H7 (cell line): ENCODE measurements at regions not wholly inside any gene's neighbourhood (a gene's known extent, or its start where the extent isn't known, plus 50 kb on each side); places are given as distances from the start of the nearest gene placed in this dataset.
"Not testable (repeated sequence)": the region's sequence is repeated elsewhere in the genome, so short reads cannot be mapped to it uniquely, and the experiment has no call there.

Experiments
- DNase-seq: peaks from one replicate; pipeline ENCODE4 v3.0.0; 2012
- H3K27me3 ChIP-seq: 2 replicates; pipeline ENCODE4 v1.6.0; 2011; ENCODE audit warnings: mild to moderate bottlenecking, low read length; ENCODE audit not compliant: control insufficient read depth, insufficient read depth
- H3K36me3 ChIP-seq: replicated peaks from 2 replicates; pipeline ENCODE4 v1.5.1; 2011; ENCODE audit warnings: low read length; ENCODE audit not compliant: control insufficient read depth, insufficient read depth
- H3K4me3 ChIP-seq: 2 replicates; pipeline ENCODE4 v1.5.1; 2011; ENCODE audit warnings: low read depth, mild to moderate bottlenecking, control low read depth, low read length, moderate library complexity; ENCODE audit not compliant: insufficient read depth

- not testable (repeated sequence) for H3K27me3 ChIP-seq, H3K4me3 ChIP-seq, DNase-seq, H3K36me3 ChIP-seq
Observed at GRCh38 chr7:56370208-56370872, 254.1 kb upstream of the NUPR2 start.

GRCh38 chr7:56367914-56368313 is 251.7 kb upstream of the NUPR2 start:
- H3K4me3 ChIP-seq, H3K36me3 ChIP-seq, H3K27me3 ChIP-seq, DNase-seq: not testable (repeated sequence)

GRCh38 chr7:56367411-56367810 is 251.2 kb upstream of the NUPR2 start:
- H3K27me3 ChIP-seq, DNase-seq, H3K36me3 ChIP-seq, H3K4me3 ChIP-seq: not testable (repeated sequence)

DNA sequence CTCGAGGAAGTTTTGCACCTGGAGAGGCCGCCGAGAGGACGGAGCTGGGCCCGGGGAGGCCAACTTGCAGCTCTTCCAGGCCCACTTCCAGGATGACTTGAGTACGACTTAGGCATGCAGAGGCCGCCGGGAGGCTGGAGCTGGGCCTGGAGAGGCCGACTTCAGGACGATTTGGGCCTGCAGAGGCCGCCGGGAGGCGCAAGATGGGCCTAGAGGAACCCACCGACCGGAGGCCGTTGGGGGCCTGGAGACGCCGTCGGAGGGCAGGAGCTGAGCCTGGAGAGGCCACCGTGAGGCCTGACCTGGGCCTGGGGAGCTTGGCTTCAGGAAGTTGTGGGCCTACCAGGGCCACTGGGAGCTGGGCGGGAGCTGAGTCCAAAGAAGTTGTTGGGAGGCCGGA is 250.5 kb upstream of the NUPR2 start:
- not testable (repeated sequence) for H3K4me3 ChIP-seq, H3K36me3 ChIP-seq, DNase-seq, H3K27me3 ChIP-seq

DNA sequence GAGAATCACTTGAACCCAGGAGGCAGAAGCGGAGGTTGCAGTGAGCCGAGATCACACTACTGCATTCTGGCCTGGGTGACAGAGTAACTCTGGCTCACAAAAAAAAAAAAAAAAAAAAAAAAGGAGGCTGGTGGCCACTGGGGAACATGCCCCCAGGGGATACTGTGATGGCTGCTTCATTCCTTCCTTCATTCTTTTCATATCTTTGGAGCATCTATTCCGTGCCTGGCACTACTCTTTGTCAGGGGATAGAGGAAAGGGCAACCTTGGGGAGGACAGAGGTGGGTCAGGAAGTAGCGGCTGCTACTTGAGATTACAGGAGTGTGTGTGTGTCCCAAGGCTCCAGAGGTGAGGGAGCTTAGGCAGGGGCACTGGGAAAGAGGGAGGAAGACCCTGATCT is 236.4 kb upstream of the NUPR2 start:
- not testable (repeated sequence) for H3K27me3 ChIP-seq, H3K36me3 ChIP-seq, DNase-seq, H3K4me3 ChIP-seq

DNA sequence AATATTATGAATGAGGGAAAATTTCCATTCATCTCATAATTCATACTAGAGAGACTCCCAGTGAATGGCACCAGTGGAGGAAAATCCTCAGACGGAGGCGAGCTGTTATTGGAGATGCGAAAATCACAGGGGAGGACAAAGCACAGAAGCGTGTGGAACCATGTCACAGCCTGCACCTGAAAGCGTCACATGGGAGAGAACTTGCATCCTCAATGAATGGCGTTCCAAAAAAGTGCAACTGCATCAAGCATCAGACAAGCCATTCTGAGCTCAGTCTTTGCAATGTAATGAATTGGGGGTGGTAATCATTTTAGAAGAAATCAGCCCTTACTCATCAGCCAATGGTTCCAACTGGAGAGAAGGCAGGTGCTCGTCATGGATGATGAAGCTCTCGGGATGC is 235.0 kb upstream of the NUPR2 start:
- not testable (repeated sequence) for DNase-seq, H3K36me3 ChIP-seq, H3K27me3 ChIP-seq, H3K4me3 ChIP-seq

- not testable (repeated sequence) for H3K36me3 ChIP-seq, H3K27me3 ChIP-seq, H3K4me3 ChIP-seq, DNase-seq
Observed at GRCh38 chr7:56348311-56348710, 232.1 kb upstream of the NUPR2 start.

DNA sequence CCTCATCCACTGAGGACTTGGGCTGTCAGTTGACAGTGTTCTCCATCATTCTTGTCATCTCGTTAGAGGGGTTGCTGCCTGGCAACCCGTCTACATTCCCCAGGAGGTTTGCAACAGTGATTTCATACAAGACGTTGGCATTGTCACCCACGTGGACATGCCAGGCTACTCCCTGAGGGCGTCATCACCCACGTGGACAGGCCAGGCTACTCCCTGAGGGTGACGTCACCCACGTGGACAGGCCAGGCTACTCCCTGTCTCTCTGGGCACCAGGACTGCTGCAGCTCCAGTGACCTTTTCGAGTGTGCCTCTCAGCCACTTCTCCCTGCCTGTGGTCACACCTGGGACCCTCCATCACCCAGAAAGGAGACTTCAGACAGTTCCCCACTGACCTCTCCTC is 212.1 kb upstream of the NUPR2 start:
- DNase-seq, H3K36me3 ChIP-seq: not testable (repeated sequence)

DNA sequence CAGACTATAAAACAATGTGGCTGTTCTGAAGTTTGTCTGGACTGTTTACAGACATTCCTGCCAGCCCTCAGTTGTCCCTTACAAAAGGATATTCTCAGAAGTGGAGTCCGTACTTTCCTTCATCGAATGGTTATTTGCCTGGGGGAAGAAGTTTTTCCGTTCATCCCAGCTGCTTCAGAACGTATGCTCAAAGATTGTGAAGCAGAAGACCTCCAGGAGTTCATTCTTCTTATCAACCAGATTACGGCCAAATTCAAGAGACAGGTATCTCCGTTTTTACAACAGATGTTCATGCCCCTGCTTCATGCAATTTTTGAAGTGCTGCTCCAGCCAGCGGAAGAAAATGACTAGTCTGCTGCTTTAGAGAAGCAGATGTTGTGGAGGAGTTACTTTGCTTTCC is 174.3 kb upstream of the NUPR2 start:
- no peak overlapping the region for H3K4me3 ChIP-seq
- no peaks in the 10 kb centered on the region for H3K27me3 ChIP-seq
- DNase-seq: no peak
- H3K36me3 ChIP-seq: no peaks in the 10 kb centered on the region

More for the DNA sequence above, 212.1 kb upstream of the NUPR2 start:
- not testable (repeated sequence) for H3K27me3 ChIP-seq, H3K4me3 ChIP-seq

GRCh38 chr7:56287429-56288138 is 171.4 kb upstream of the NUPR2 start:
- Histone ChIP-seq H3K4me3 (no peak overlapping the region), H3K27me3 (no peaks in the 10 kb centered on the region), H3K36me3 (no peaks in the 10 kb centered on the region)
- DNase-seq: no peak

- Histone ChIP-seq H3K27me3 (no peaks in the 10 kb centered on the region), H3K36me3 (no peaks in the 10 kb centered on the region), H3K4me3 (no peak overlapping the region)
- no peak for DNase-seq
Observed at GRCh38 chr7:56256108-56256507, 139.9 kb upstream of the NUPR2 start.

DNA sequence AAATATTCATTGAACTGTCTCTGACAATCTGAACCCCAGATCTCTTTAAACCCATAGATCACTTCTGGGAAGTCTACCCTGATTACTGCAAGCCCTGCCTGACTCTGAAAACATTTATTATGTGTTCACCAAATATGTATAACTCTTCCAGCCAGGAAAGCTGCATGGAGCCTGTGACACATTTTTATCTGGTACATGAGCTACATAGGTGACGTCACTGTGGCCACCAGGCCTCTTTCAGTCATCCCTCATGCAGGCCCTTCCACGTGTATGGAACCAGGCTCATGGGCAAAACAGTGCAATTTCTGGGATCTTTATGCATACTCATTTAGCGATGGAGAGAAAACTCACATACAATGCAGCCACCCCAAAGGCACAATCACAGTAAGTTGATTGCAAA is 133.9 kb upstream of the NUPR2 start:
- DNase-seq: no peak
- Histone ChIP-seq H3K4me3 (no peak overlapping the region), H3K27me3 (no peaks in the 10 kb centered on the region), H3K36me3 (no peaks in the 10 kb centered on the region)

DNA sequence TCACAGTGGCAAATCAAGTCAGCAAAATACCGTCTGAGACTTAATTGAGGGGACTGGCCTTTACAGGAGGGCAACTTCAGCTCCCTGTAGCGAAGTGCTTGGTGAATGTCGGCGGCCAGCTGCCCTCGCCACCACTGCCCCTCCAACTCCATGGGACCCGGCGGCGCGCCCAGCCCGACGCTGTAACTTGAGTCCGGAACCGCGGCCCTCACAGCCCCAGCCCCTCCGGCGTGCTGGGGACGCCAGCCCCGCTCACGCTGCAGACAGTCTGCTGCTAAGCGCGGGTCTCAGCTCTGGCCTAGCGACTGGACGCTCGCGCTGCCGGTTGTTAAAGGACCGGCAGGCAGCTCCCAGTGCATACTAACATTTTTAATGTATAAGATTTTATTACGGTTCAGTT is 113.4 kb upstream of the NUPR2 start:
- no peaks in the 10 kb centered on the region for H3K36me3 ChIP-seq
- H3K27me3 ChIP-seq: no peaks in the 10 kb centered on the region
- no peak for DNase-seq
- H3K4me3 ChIP-seq: no peak overlapping the region

DNA sequence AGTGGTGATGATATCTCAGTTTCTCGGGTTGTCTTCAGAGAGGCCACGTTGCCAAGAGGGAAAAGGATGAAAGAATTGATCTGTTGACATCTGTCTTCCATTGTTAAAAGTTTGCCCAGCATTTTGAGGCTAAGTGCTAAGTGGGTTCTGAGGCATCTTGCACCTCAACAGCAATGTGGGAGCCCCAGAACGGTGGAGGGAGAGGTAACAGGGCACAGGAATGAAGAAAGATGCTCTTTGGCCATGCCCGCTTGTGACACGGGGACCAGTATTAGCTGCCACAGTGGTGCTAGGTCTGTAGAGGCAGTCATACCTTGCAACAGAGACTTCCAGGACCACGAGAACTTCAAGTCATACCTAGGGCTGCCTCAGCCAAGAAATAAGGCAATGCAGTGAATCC is 106.6 kb upstream of the NUPR2 start:
- DNase-seq: no peak
- Histone ChIP-seq H3K4me3 (no peak overlapping the region), H3K27me3 (no peaks in the 10 kb centered on the region), H3K36me3 (no peaks in the 10 kb centered on the region)

GRCh38 chr7:56219017-56219416 is 102.8 kb upstream of the NUPR2 start:
- Histone ChIP-seq H3K36me3 (no peaks in the 10 kb centered on the region), H3K4me3 (no peak overlapping the region), H3K27me3 (no peaks in the 10 kb centered on the region)
- no peak for DNase-seq
